IMR-90 (cell line): ENCODE measurements at regions not wholly inside any gene's neighbourhood (a gene's known extent, or its start where the extent isn't known, plus 50 kb on each side); places are given as distances from the start of the nearest gene placed in this dataset.

ENCODE experiments used
- ATAC-seq: fragments of 200-7000 bp; cut with Tn5 transposase; 2 replicates; pipeline ENCODE4 v1.9.1; 2020; ENCODE audit warnings: low read depth, mild to moderate bottlenecking, moderate library complexity
- BruUV-seq: library from RNA; stranded (reverse); fragments of 400-500 nt; replicated peaks from 2 replicates; lab custom pipeline; 2021; lab: Mats Ljungman, UMichigan
- CTCF ChIA-PET: fragments of 300-600 bp; formaldehyde crosslinking; extraction: SDS; loops from one replicate; lab custom pipeline; 2021; ENCODE audit warnings: antibody characterized with exemption; lab: Yijun Ruan, JAX
- POLR2A ChIA-PET: fragments of 300-600 bp; sonication (Branson Sonifier 250); formaldehyde crosslinking; loops from one replicate; lab custom pipeline; 2022; ENCODE audit warnings: antibody characterized with exemption; ENCODE audit not compliant: unreplicated experiment; lab: Charles Lee
- DNase-seq: peaks from one replicate; pipeline ENCODE4 v3.0.0; 2013
- H2AFZ ChIP-seq: replicated peaks from 2 replicates; pipeline ENCODE3; 2013; ENCODE audit warnings: low read length, mild to moderate bottlenecking; ENCODE audit not compliant: poor library complexity
- H2AK5ac ChIP-seq: 2 replicates; pipeline ENCODE4 v1.6.1; 2013; ENCODE audit warnings: low read depth, low read length, inconsistent platforms
- H2AK9ac ChIP-seq: replicated peaks from 2 replicates; pipeline ENCODE3; 2013; ENCODE audit warnings: mild to moderate bottlenecking, low read depth, low read length, moderate library complexity; ENCODE audit not compliant: poor library complexity
- H2BK120ac ChIP-seq: 2 replicates; pipeline ENCODE4 v1.6.1; 2013; ENCODE audit warnings: low read depth, low read length, inconsistent platforms
- H2BK15ac ChIP-seq: 3 replicates; pipeline ENCODE4 v1.6.1; 2013; ENCODE audit warnings: low read depth, low read length, inconsistent platforms
- H2BK20ac ChIP-seq: 2 replicates; pipeline ENCODE4 v1.6.1; 2013; ENCODE audit warnings: low read depth, mild to moderate bottlenecking, inconsistent platforms, low read length, moderate library complexity
- H2BK5ac ChIP-seq: 2 replicates; pipeline ENCODE4 v1.6.1; 2013; ENCODE audit warnings: mild to moderate bottlenecking, low read depth, low read length, inconsistent platforms; ENCODE audit not compliant: poor library complexity, severe bottlenecking
- H3K14ac ChIP-seq: replicated peaks from 2 replicates; pipeline ENCODE4 v1.6.1; 2013; ENCODE audit warnings: low read depth, low read length, inconsistent platforms
- H3K18ac ChIP-seq: 2 replicates; pipeline ENCODE4 v1.6.1; 2013; ENCODE audit warnings: low read depth, low read length, control low read depth
- H3K23ac ChIP-seq: 2 replicates; pipeline ENCODE4 v1.6.1; 2013; ENCODE audit warnings: low read depth, low read length, inconsistent platforms
- H3K27ac ChIP-seq: 2 replicates; pipeline ENCODE4 v1.5.1; 2013; ENCODE audit warnings: mild to moderate bottlenecking, control low read depth, low read length; ENCODE audit not compliant: insufficient read depth
- H3K27me3 ChIP-seq: 2 replicates; pipeline ENCODE4 v1.6.1; 2013; ENCODE audit warnings: low read length; ENCODE audit not compliant: control insufficient read depth, insufficient read depth
- H3K36me3 ChIP-seq: 2 replicates; pipeline ENCODE4 v1.6.1; 2013; ENCODE audit warnings: low read length, mixed read lengths; ENCODE audit not compliant: control insufficient read depth, insufficient read depth
- H3K4ac ChIP-seq: 2 replicates; pipeline ENCODE4 v1.6.1; 2013; ENCODE audit warnings: low read depth, low read length, inconsistent platforms
- H3K4me1 ChIP-seq: 2 replicates; pipeline ENCODE4 v1.6.1; 2013; ENCODE audit warnings: low read length, mixed read lengths; ENCODE audit not compliant: control insufficient read depth, insufficient read depth
- H3K4me2 ChIP-seq: 2 replicates; pipeline ENCODE4 v1.6.1; 2013; ENCODE audit warnings: low read depth, mild to moderate bottlenecking, control low read depth, low read length, moderate library complexity
- H3K4me3 ChIP-seq: 2 replicates; pipeline ENCODE4 v1.5.1; 2013; ENCODE audit warnings: low read depth, mild to moderate bottlenecking, control low read depth, low read length, moderate library complexity; ENCODE audit not compliant: insufficient read depth
- H3K56ac ChIP-seq: 2 replicates; pipeline ENCODE4 v1.6.1; 2013; ENCODE audit warnings: low read length, inconsistent platforms; ENCODE audit not compliant: insufficient read depth; ENCODE audit errors: extremely low read depth
- H3K79me1 ChIP-seq, 2 experiments: 2 replicates each; pipeline ENCODE4 v1.6.1; 2013; ENCODE audit warnings: low read length in 2 of 2, inconsistent platforms in 1 of 2, low read depth in 1 of 2
- H3K9ac ChIP-seq: 2 replicates; pipeline ENCODE4 v1.6.1; 2013; ENCODE audit warnings: low read depth, low read length, control low read depth
- H3K9me1 ChIP-seq: 2 replicates; pipeline ENCODE4 v1.6.1; 2013; ENCODE audit warnings: low read length, inconsistent platforms; ENCODE audit not compliant: insufficient read depth
- H3K9me3 ChIP-seq: 2 replicates; pipeline ENCODE4 v1.6.1; 2013; ENCODE audit warnings: low read length; ENCODE audit not compliant: control insufficient read depth, insufficient read depth
- H4K20me1 ChIP-seq: 2 replicates; pipeline ENCODE4 v1.6.1; 2013; ENCODE audit warnings: low read length, inconsistent platforms; ENCODE audit not compliant: insufficient read depth
- H4K5ac ChIP-seq: 2 replicates; pipeline ENCODE4 v1.6.1; 2013; ENCODE audit warnings: mild to moderate bottlenecking, low read depth, low read length, control low read depth
- H4K8ac ChIP-seq, 2 experiments: 2 replicates each; pipeline ENCODE4 v1.6.1; 2013; ENCODE audit warnings: low read depth in 2 of 2, low read length in 2 of 2, control low read depth in 1 of 2, inconsistent platforms in 1 of 2
- H4K91ac ChIP-seq: 2 replicates; pipeline ENCODE4 v1.6.1; 2013; ENCODE audit warnings: low read depth, low read length, inconsistent platforms; ENCODE audit not compliant: insufficient read depth
- BHLHE40 ChIP-seq: fragments of 150-350 bp; IDR thresholded peaks from 2 replicates; pipeline ENCODE4 v1.6.1; 2016; ENCODE audit warnings: mild to moderate bottlenecking, low read depth, low read length
- FOS ChIP-seq: fragments of 150-350 bp; IDR thresholded peaks from 2 replicates; pipeline ENCODE4 v1.6.1; 2016; ENCODE audit warnings: low read depth, low read length
- MAZ ChIP-seq: IDR thresholded peaks from 2 replicates; pipeline ENCODE4 v1.6.1; 2012; ENCODE audit warnings: low read depth, mild to moderate bottlenecking, low read length, improper control_type of control experiment, moderate library complexity, borderline replicate concordance
- MXI1 ChIP-seq: IDR thresholded peaks from 2 replicates; pipeline ENCODE4 v1.6.1; 2012; ENCODE audit warnings: low read depth, mild to moderate bottlenecking, low read length, moderate library complexity, borderline replicate concordance
- NFE2L2 ChIP-seq: fragments of 150-350 bp; IDR thresholded peaks from 2 replicates; pipeline ENCODE4 v1.6.1; 2016; ENCODE audit warnings: low read depth, mild to moderate bottlenecking, low read length
- SMC3 ChIP-seq: fragments of 150-350 bp; IDR thresholded peaks from 2 replicates; pipeline ENCODE4 v1.6.1; 2016; ENCODE audit warnings: low read depth, mild to moderate bottlenecking, antibody characterized with exemption, low read length, moderate library complexity
- WGBS, 2 experiments: methylation state at CpG; one replicate each; pipeline versions ENCODE4 v1.1.5 to v1.1.7; 2013; ENCODE audit warnings: missing lambda C conversion rate in 2 of 2; ENCODE audit not compliant: insufficient read length in 1 of 2; ENCODE audit errors: extremely low coverage in 2 of 2; 5-methylcytosine and 5-hydroxymethylcytosine counted together
- dilution Hi-C: fragments of 300-500 bp; cut with HindIII; formaldehyde crosslinking; loops from one replicate; pipeline ENCODE4 v1.14.3; 2018; ENCODE audit warnings: low sequenced_read_pairs; ENCODE audit not compliant: unreplicated experiment
- in situ Hi-C: fragments of 300-500 bp; cut with MboI; formaldehyde crosslinking; loops from 3 replicates; pipeline ENCODE4 v1.14.3; 2019; ENCODE audit warnings: low sequenced_read_pairs, inconsistent platforms, mixed read lengths
- intact Hi-C: fragments of 100-400 bp; cut with micrococcal nuclease; formaldehyde crosslinking; loops from 2 replicates; pipeline ENCODE4 v1.10.0; 2022
- TF ChIP-seq, protein P1 (sequence below): fragments of 150-350 bp; IDR thresholded peaks from 2 replicates; pipeline ENCODE4 v1.6.1; 2016; ENCODE audit warnings: low read depth, mild to moderate bottlenecking, low read length, moderate library complexity, borderline replicate concordance

DNA sequence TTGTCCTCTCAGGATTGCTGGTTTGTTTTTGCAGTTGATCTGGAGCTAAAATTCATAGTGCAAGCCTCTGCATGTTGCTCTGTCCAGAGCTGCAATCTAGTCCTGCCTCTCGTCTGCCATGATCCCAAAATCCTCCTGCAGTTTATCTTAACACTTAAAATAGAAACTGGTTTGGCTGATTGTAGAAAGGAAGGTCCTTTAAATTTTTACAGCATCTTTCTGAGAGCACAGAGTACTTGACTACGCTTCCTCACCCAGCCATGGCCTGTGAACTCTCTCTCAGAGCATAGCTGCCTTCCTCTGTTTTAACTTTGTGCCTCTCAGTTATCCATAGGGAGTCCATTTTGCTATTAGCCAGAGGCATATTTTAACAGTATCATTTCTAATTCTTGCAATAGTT is 877.1 kb downstream of the C12orf50 start:
- Histone ChIP-seq H3K4me1 (no peaks in the 10 kb centered on the region), H2BK120ac (no peak overlapping the region), H3K9me3 (no peaks in the 10 kb centered on the region), H3K36me3 (no peaks in the 10 kb centered on the region), H3K9ac (no peak overlapping the region), H2AK5ac (no peak overlapping the region), H3K4me3 (no peak overlapping the region), H3K56ac (no peak overlapping the region), H3K27me3 (no peaks in the 10 kb centered on the region), H3K18ac (0 out of 2 replicates have a peak overlapping the region, but pooled peaks have one; percentile 22), H4K5ac (no peak overlapping the region), H4K20me1 (no peaks in the 10 kb centered on the region), H2BK15ac (no peak overlapping the region), H3K9me1 (no peaks in the 10 kb centered on the region), H3K14ac (no peak overlapping the region), H2AFZ (no peak overlapping the region), H2AK9ac (no peak overlapping the region), H2BK20ac (no peak overlapping the region), H3K4ac (no peak overlapping the region; the same call in 1 of the 2 replicates), H2BK5ac (no peak overlapping the region), H3K79me1 (no peaks in the 10 kb centered on the region), H3K27ac (no peak overlapping the region), H4K8ac (no peak overlapping the region), H4K91ac (no peak overlapping the region), H3K23ac (no peak overlapping the region), H3K4me2 (no peak overlapping the region)
- intact Hi-C loops (no loop called here), in situ Hi-C loops (no loop called here), dilution Hi-C loops (no loop called here)
- TF ChIP-seq BHLHE40: no peak
- TF ChIP-seq NFE2L2: no peak
- TF ChIP-seq FOS: no peak
- TF ChIP-seq, protein P1, sequence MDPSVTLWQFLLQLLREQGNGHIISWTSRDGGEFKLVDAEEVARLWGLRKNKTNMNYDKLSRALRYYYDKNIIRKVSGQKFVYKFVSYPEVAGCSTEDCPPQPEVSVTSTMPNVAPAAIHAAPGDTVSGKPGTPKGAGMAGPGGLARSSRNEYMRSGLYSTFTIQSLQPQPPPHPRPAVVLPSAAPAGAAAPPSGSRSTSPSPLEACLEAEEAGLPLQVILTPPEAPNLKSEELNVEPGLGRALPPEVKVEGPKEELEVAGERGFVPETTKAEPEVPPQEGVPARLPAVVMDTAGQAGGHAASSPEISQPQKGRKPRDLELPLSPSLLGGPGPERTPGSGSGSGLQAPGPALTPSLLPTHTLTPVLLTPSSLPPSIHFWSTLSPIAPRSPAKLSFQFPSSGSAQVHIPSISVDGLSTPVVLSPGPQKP: no peak
- TF ChIP-seq SMC3: no peak
- TF ChIP-seq MAZ: no peak
- TF ChIP-seq MXI1: no peak
- BruUV-seq: no TSS peak
- ChIA-PET CTCF (no interaction called here), POLR2A (no interaction called here)
- DNase-seq: no peak
- no CpG with 5 or more reads among the region's 2 CpGs for WGBS, 2 experiments
- 0 out of 2 replicates have a peak, but pooled peaks have one; percentile 17 for ATAC-seq
